Sigmoid colon (tissue), 6 donors: ENCODE measurements at regions not wholly inside any gene's neighbourhood (a gene's known extent, or its start where the extent isn't known, plus 50 kb on each side); places are given as distances from the start of the nearest gene placed in this dataset.

ENCODE experiments used
- DNase-seq: peaks from one replicate; pipeline ENCODE4 v3.0.0-alpha.2; 2019
- H3K27ac ChIP-seq, 4 donors: fragments of 200-600 bp; sonication (generic); one replicate each; pipeline ENCODE4 v1.5.1; 2016 to 2019; ENCODE audit warnings: mild to moderate bottlenecking in 1 of 4
- H3K27me3 ChIP-seq, 3 donors: fragments of 200-600 bp; sonication (generic); one replicate each; pipeline ENCODE4 v1.5.1; 2019; ENCODE audit warnings: mild to moderate bottlenecking in 1 of 3
- H3K36me3 ChIP-seq, 4 donors: fragments of 200-600 bp; sonication (generic); one replicate each; pipeline ENCODE4 v1.5.1; 2016 to 2019
- H3K4me1 ChIP-seq, 4 donors: fragments of 200-600 bp; sonication (generic); one replicate each; pipeline ENCODE4 v1.5.1; 2017 to 2019
- H3K4me3 ChIP-seq, 4 donors: fragments of 200-600 bp; sonication (generic); one replicate each; pipeline ENCODE4 v1.5.1; 2017 to 2019; ENCODE audit warnings: mild to moderate bottlenecking in 2 of 4, moderate library complexity in 1 of 4
- H3K9me3 ChIP-seq, 4 donors: fragments of 200-600 bp in 3 of 4; sonication (generic) in 3 of 4; one replicate each; pipeline versions ENCODE4 v1.5.1 to v1.6.1; 2013 to 2019
- CTCF ChIP-seq, 4 experiments: fragments of 450-650 bp in 3 of 4; fragments of 200-600 bp in 1 of 4; IDR thresholded peaks; one replicate each; pipeline ENCODE4 v1.5.1; 2016 to 2019; ENCODE audit warnings: antibody characterized with exemption in 4 of 4, mild to moderate bottlenecking in 3 of 4, moderate library complexity in 2 of 4
- EP300 ChIP-seq, 4 donors: sonication (generic); formaldehyde crosslinking; IDR thresholded peaks; one replicate each; pipeline ENCODE4 v1.6.1; 2017; ENCODE audit warnings: antibody characterized with exemption in 4 of 4
- POLR2A ChIP-seq, 2 donors: fragments of 450-650 bp; IDR thresholded peaks; one replicate each; pipeline ENCODE4 v1.6.1; 2016; ENCODE audit warnings: antibody characterized with exemption in 2 of 2, mild to moderate bottlenecking in 2 of 2, moderate library complexity in 2 of 2
- POLR2AphosphoS5 ChIP-seq, 4 donors: sonication (generic); formaldehyde crosslinking; IDR thresholded peaks; one replicate each; pipeline ENCODE4 v1.6.1; 2017; ENCODE audit warnings: antibody characterized with exemption in 4 of 4
- WGBS, 2 donors: extraction: QIAGEN DNeasy Blood & Tissue Kit; methylation state at CpG; one replicate each; pipeline ENCODE4 v1.1.7; 2013; 5-methylcytosine and 5-hydroxymethylcytosine counted together
- intact Hi-C: fragments of 100-400 bp; cut with DNase I; formaldehyde crosslinking; loops from one replicate; pipeline ENCODE4 v1.15.1; 2023
- donor health status: healthy with polysubstance abuse.
- donor health status: healthy.

DNA sequence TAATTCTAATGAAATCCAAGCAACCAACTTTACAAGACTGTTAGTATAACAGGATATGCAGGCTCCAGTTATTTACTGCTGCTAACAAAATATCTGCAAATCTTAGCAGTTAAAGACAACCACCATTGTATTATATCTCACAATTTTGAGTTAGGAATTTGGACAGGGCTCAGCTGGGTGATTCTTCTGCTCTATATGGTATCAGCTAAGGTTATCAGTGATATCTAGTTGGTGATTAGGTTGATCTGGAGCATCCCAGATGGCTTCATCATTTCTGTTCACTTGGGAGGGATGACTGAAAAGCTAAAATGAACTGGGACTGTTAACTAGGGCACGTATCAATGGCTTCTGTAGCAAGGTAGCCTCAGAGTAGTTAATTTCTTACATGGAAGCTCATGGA is 105.7 kb downstream of the MBL2 start:
- 83 to 86% methylated on average over 1 of the region's 1 CpG for WGBS, 2 donors
- Histone ChIP-seq H3K27me3 (no peaks in the 10 kb centered on the region), H3K27ac (no peak overlapping the region), H3K36me3 (no peaks in the 10 kb centered on the region), H3K4me3 (no peak overlapping the region), H3K4me1 (no peaks in the 10 kb centered on the region), H3K9me3 (peaks cover 0 to 6% (median 1%) of the 10 kb centered on the region in 4 donors)
- no peak for DNase-seq
- TF ChIP-seq EP300 (IDR thresholded peaks at IDR 0.05) (no peak), POLR2AphosphoS5 (IDR thresholded peaks at IDR 0.05) (no peak), CTCF (IDR thresholded peaks at IDR 0.05) (no peak), POLR2A (IDR thresholded peaks at IDR 0.05) (no peak)
- intact Hi-C loops = no loop called here

DNA sequence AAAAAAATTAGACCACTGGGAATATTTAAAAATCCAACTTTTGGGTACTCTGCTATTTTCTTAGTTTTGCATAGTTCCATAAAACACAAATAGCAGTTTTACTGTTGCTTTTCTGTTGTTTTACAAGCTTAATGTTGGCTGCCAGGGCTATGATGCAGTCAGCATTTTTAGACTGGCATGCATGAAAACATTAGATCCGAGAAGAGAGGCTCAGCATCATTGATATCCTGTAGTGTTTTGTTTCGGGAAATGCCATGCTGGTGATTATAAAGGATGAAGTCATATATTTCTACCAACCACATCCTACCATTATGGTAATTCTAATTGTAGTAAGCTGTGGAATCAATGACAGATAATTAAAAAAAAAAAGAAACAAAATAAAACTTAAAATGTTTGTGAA is 104.6 kb downstream of the MBL2 start:
- H3K27me3 ChIP-seq = no peaks in the 10 kb centered on the region
- H3K4me1 ChIP-seq = no peaks in the 10 kb centered on the region
- no peak for DNase-seq
- no peak overlapping the region for H3K4me3 ChIP-seq
- H3K9me3 ChIP-seq = peaks cover 0 to 6% (median 1%) of the 10 kb centered on the region in 4 donors
- no peak overlapping the region for H3K27ac ChIP-seq
- TF ChIP-seq POLR2AphosphoS5 (IDR thresholded peaks at IDR 0.05) (no peak), CTCF (IDR thresholded peaks at IDR 0.05) (no peak), POLR2A (IDR thresholded peaks at IDR 0.05) (no peak), EP300 (IDR thresholded peaks at IDR 0.05) (no peak)
- no peaks in the 10 kb centered on the region for H3K36me3 ChIP-seq
- intact Hi-C loops = no loop called here
- 84 to 89% methylated on average over 2 of the region's 2 CpGs for WGBS, 2 donors

DNA sequence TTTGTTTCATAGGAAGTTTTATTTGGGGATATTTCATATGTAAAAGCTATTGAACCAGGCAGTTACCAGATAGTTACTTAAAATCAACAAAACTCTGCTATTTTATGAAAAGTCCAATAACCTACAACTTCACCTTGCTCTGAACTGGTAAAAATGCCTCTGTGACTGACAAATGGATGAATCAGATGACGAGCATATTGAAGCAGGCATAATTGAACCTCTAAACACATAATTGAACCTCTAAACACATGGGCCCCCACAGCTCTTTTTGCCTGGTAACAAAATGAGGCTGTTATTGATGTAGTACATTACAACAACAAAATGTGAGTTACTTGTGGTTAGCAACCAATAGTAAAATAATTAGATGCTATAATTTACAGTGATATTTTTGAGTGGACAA is 99.7 kb downstream of the MBL2 start:
- intact Hi-C loops = no loop called here
- Histone ChIP-seq H3K27me3 (no peaks in the 10 kb centered on the region), H3K4me3 (no peak overlapping the region), H3K27ac (no peak overlapping the region), H3K36me3 (no peaks in the 10 kb centered on the region), H3K9me3 (no peaks in the 10 kb centered on the region), H3K4me1 (no peaks in the 10 kb centered on the region)
- WGBS, 2 donors = 82 to 85% methylated on average over 1 of the region's 1 CpG
- DNase-seq = no peak
- TF ChIP-seq POLR2AphosphoS5 (IDR thresholded peaks at IDR 0.05) (no peak), EP300 (IDR thresholded peaks at IDR 0.05) (no peak), CTCF (IDR thresholded peaks at IDR 0.05) (no peak)

DNA sequence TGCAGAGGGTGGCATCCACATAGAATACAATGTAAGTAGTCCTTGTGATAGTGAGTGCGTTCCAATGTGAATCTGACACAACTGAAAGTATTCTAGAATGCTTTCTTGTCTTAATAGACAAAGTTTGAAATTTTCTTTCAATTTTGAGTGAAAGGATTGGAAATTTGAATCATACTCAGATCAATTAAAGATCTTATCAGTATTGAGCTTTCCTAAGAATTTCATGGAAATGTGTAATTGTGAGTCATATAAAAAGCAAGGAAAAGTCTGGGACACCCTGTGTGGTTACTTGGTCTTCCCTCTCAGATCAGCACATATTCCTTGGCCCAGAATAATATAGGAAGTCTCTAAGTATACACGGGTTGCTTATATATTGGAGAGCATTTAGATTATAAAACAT is 99.1 kb downstream of the MBL2 start:
- H3K27me3 ChIP-seq = no peaks in the 10 kb centered on the region
- H3K9me3 ChIP-seq = no peaks in the 10 kb centered on the region
- no peak overlapping the region for H3K4me3 ChIP-seq
- TF ChIP-seq EP300 (IDR thresholded peaks at IDR 0.05) (no peak), CTCF (IDR thresholded peaks at IDR 0.05) (no peak), POLR2AphosphoS5 (IDR thresholded peaks at IDR 0.05) (no peak), POLR2A (IDR thresholded peaks at IDR 0.05) (no peak)
- intact Hi-C loops = no loop called here
- H3K4me1 ChIP-seq = no peaks in the 10 kb centered on the region
- no peak overlapping the region for H3K27ac ChIP-seq
- 88 to 90% methylated on average over 2 of the region's 2 CpGs for WGBS, 2 donors
- DNase-seq = no peak
- H3K36me3 ChIP-seq = no peaks in the 10 kb centered on the region

DNA sequence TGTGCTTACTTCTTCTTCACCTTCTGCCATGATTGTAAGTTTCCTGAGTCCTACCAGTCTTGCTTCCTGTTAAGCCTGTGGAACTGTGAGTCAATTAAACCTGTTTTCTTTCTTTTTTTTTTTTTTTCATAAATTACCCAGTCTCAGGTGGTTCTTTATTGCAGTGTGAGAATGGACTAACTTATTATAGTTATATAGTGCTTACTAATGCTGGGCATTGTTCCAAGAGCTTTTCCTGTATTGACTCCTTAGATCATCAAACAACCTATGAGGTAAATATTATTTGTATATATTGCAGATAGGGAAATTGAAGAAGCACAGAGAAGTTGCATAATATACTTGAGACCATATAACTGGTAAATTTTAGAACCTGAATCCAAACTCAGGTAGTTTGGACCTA is 98.1 kb downstream of the MBL2 start:
- Histone ChIP-seq H3K9me3 (no peaks in the 10 kb centered on the region), H3K4me3 (no peak overlapping the region), H3K27me3 (no peaks in the 10 kb centered on the region), H3K27ac (no peak overlapping the region), H3K4me1 (no peaks in the 10 kb centered on the region), H3K36me3 (no peaks in the 10 kb centered on the region)
- no peak for TF ChIP-seq EP300 (IDR thresholded peaks at IDR 0.05)
- no peak for TF ChIP-seq CTCF (IDR thresholded peaks at IDR 0.05)
- no peak for TF ChIP-seq POLR2AphosphoS5 (IDR thresholded peaks at IDR 0.05)
- no peak for TF ChIP-seq POLR2A (IDR thresholded peaks at IDR 0.05)
- DNase-seq = no peak
- intact Hi-C loops = no loop called here
